ENCODE measurements at regions not wholly inside any gene's neighbourhood (a gene's known extent, or its start where the extent isn't known, plus 50 kb on each side); places are given as distances from the start of the nearest gene placed in this dataset.

- H3K4me3 ChIP-seq (replicated peaks in 1 of 2; ENCODE audit: low read depth in 2 of 2, low read length in 2 of 2): no peak overlapping the region
- no peak for TF ChIP-seq CTCF (IDR thresholded peaks at IDR 0.05; ENCODE audit: low read depth, low read length)
- DNase-seq (ENCODE audit: low read depth in 2 of 2): no peak
Measured at GRCh38 chr6:14468647-14469321, 351.2 kb downstream of the CD83 start.

- no peak for TF ChIP-seq CTCF (IDR thresholded peaks at IDR 0.05; ENCODE audit: low read depth, low read length)
- DNase-seq (ENCODE audit: low read depth in 2 of 2): no peak
- H3K4me3 ChIP-seq (replicated peaks in 1 of 2; ENCODE audit: low read depth in 2 of 2, low read length in 2 of 2): no peak overlapping the region
Measured at GRCh38 chr6:14470101-14470500, 352.5 kb downstream of the CD83 start.

GRCh38 chr6:14470671-14471070 lies 353.1 kb downstream of the CD83 start:
- TF ChIP-seq CTCF (IDR thresholded peaks at IDR 0.05; ENCODE audit: low read depth, low read length): no peak
- no peak for DNase-seq (ENCODE audit: low read depth in 2 of 2)
- no peak overlapping the region for H3K4me3 ChIP-seq (replicated peaks in 1 of 2; ENCODE audit: low read depth in 2 of 2, low read length in 2 of 2)

GRCh38 chr6:14472255-14472985 lies 354.8 kb downstream of the CD83 start:
- no peak for TF ChIP-seq CTCF (IDR thresholded peaks at IDR 0.05; ENCODE audit: low read depth, low read length)
- no peak for DNase-seq (ENCODE audit: low read depth in 2 of 2)
- H3K4me3 ChIP-seq (replicated peaks in 1 of 2; ENCODE audit: low read depth in 2 of 2, low read length in 2 of 2): no peak overlapping the region

GRCh38 chr6:14472986-14473337 lies 355.4 kb downstream of the CD83 start:
- no peak overlapping the region for H3K4me3 ChIP-seq (replicated peaks in 1 of 2; ENCODE audit: low read depth in 2 of 2, low read length in 2 of 2)
- DNase-seq (ENCODE audit: low read depth in 2 of 2): peak; percentile 44 to 48
- TF ChIP-seq CTCF (IDR thresholded peaks at IDR 0.05; ENCODE audit: low read depth, low read length): no peak

GRCh38 chr6:14474816-14475215 lies 357.2 kb downstream of the CD83 start:
- DNase-seq (ENCODE audit: low read depth in 2 of 2): no peak
- no peak overlapping the region for H3K4me3 ChIP-seq (replicated peaks in 1 of 2; ENCODE audit: low read depth in 2 of 2, low read length in 2 of 2)
- no peak for TF ChIP-seq CTCF (IDR thresholded peaks at IDR 0.05; ENCODE audit: low read depth, low read length)
